GM19351 (cell line): ENCODE measurements at regions not wholly inside any gene's neighbourhood (a gene's known extent, or its start where the extent isn't known, plus 50 kb on each side); places are given as distances from the start of the nearest gene placed in this dataset.
"Not testable (repeated sequence)": the region's sequence is repeated elsewhere in the genome, so short reads cannot be mapped to it uniquely, and the experiment has no call there.

Source experiments
- ATAC-seq: cut with Tn5 transposase; IDR thresholded peaks from one replicate; pipeline ENCODE4 v1.9.1; 2021; ENCODE audit warnings: mild to moderate bottlenecking, moderate library complexity; ENCODE audit not compliant: unreplicated experiment

DNA sequence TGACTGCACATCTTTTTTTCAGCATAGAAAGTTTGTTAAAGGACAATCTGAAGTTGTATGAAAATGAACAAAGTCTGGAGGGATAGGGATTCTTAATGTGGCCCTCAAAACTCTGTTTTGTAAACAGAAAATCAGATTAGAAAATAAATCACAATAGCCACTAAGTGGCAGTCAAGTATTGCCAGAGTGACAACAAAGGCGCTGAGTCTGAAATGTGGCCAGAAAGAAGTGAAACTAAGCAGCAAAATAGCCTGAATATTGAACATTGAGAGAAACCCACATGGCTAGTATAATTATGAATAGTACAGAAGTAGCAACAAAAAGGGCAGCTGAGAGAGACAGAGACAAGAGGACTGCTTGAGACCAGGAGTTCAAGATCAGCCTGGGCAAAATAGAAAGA, 81.1 kb upstream of the CT45A1 start:
- ATAC-seq: peak; percentile 84

DNA sequence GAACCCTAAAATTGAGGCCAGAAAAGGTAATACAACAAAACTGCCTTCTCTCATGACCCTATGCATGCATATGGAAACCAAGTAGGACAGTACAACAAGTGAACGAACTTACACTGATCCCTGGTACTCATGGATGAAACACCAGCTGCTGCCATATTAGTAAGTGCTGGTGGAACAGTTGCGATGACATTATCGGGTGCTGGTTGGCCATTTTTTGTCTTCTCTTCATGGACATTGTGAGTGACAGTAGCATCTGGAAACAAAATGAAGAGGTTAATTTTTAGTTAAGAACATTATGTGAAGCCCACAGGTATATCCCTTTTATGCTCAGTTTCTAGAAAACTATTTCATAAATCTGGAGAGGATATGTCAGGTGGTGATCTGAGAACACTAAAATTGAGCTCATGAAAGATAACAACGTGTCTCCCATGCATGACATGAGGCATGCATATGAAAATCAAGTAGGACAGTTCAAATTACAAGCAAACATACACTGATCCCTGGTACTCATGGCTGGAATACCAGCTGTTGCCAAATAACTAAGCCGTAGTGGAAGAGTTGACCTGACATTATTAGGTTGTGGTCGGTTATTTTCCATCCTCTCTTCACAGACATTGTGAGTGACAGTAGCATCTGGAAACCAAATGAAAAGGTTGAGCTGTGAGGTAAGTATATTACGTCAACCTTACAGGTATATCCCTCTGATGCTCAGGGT, 74.2 kb upstream of the CT45A1 start:
- ATAC-seq: no peak

DNA sequence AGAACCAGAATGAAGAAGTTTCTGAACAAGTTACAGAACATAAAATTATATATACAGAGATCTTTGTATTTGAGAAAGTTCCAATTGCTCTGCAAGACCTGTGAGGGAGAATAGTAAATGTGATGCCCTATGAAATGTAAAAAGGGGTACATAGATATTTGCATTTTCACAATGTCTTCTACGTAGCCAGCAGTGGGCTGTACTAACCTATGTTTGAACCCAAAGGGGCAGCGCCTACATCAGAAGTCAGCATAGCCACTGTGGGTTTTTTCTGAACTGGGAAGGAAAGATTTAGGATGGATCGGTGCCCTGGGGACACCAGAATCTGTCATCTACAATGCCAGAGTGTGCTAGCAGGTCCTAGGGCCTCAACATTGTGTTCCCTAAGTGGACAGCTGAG, 69.5 kb upstream of the CT45A1 start:
- ATAC-seq: no peak

DNA sequence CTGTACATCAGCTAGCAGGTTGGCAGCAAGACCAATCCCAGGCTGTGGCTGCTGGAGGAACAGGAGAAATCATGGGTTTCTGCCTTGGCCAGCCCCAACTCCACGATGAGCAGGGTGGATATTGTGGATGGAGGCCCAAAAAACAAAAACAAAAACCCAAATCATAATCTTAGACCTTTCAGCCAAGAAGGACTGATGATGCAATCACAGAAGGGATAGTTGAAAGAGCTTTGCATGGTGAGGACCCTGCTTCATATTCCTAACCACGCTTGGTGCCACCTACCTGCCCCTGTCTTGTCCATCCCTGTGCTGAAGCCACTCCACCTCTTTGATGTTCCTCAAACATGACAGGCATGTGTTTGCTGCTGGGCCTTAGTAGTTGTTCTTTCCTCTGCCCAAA, 68.8 kb upstream of the CT45A1 start:
- no peak for ATAC-seq

DNA sequence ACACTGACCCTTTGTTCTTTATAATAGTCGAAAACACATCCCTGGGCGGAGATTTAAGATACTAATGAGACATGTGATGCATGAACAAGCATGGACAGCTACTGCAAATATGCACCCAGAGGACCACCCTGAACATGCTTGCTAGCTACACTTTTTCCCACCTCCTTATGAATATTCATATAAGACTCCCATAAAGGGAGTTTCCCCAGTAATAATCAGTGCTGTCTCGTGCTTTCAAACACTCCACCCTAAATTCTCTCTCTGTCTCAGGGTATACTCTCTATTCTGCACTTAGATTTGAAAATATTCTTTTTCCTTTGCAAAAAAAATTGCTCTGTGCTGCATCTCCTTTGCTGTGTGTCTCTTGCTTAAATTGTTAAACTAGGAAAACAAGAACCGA, 64.4 kb upstream of the CT45A1 start:
- ATAC-seq: no peak

DNA sequence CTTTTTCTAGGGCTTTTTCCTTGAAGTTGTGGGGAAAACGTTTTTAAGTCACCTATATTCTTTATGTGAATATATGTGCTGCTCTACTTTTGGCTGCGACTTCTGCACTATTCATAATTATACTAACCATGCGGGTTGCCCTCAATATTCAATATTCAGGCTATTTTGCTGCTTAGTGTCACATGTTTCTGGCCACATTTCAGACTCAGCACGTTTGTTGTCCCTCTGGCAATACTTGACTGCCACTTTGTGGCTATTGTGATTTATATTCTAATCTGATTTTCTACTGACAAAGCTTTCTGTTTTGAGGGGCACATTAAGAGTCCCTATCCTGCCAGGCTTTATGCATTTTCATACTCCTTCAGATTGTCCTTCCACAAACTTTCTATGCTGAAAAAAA, 63.9 kb upstream of the CT45A1 start:
- no peak for ATAC-seq

DNA sequence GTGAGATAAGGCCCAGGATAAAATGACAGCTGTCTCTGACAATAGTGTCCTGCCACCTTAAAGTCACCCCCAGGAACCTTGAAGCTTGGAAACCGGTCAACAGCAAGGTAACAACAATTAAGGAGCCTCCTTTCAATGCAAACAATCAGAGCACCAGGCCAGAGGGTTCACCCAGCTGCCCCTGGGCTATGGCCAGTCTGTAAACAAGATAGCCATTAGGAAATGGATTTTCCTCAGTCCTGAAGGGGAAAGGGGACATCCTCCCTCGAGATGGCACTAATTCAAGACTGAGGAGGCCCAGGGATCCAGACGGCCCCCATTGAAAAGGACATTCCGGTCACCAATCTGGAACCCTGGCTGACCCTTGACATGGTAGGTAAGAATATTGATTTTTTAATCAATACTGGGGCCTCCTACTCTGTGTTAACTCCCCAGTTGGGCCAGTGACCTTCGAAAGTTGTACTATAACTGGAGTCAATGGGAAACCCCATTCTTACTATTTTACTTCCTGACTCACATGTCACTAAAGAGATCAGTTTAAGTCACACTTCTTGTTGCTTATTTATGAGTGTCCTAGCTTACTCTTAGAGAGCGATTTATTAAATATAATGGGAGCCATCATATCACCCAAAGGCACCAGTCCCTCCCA, 61.7 kb upstream of the CT45A1 start:
- peak; percentile 33 for ATAC-seq

DNA sequence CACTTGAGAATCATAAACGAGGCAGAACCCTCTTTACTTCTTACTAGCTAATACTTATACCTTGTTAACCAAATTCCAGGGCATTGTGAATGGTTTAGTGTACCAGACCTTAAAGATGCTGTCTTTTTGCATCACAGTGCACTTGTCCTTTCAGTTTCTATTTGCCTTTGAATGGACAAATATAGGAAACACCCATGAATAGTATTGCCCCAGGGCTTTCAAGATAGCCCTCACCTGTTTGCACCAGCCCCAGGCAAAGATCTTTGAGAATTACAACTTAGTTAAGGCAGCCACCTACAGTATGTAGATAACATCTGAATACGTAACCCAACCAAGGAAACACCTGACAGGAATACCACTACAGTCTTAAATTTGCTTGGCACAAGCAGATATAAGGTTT, 60.8 kb upstream of the CT45A1 start:
- peak; percentile 46 for ATAC-seq

DNA sequence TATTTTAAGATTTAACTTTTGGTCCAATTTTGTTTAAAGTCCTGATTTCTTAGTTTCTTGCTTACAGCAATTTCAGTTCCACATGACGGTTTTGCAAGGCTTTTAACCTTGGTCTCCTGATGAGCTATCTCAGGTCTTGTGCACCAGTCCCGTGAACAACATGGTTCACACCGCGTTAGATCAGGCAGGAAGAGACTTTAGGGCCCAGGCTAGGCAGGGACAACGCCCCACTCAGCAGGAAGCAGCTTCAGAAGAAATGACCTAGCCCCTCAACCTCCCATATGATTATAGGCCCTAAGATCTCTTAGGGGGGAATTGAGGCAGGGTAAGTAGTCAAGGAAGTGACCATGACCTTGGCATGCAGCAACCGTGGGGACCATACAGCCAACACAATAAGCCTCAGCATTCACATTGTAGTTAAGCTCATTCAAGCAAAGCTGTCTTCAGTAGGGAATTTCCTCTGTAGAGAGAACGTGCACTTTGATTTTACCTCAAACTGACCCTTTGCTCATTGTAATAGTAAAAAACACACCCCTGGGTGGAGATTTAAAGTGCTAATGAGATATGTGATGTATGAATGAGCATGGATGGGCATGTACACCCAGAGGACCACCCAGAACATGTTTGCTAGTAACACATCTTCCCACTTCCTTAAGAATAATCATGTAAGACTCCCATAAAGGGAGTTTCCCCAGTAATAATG, 55.3 kb upstream of the CT45A1 start:
- ATAC-seq: not testable (repeated sequence)
